ENCODE measurements at regions not wholly inside any gene's neighbourhood (a gene's known extent, or its start where the extent isn't known, plus 50 kb on each side); places are given as distances from the start of the nearest gene placed in this dataset.

DNA sequence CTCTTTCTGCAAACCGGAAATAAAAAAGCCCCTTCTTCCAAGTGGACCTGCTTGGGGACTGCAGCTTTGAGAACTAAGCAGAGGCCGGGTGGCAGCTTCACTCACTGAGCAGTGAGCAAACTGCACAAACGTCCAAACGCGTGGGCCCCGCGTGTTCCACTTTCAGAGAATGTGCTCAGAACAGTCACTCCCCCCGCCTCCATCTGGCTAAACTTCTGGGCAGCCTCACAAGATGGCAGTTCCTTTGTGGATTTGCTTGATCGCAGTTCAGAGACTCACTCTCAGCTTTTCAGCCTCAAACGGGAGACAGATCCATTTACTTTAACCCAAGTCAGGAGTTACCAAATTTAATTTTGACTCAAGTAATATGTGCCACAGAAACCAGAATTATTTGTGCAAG lies 216.6 kb downstream of the TLE1 start:
- TF ChIP-seq SIN3A (IDR thresholded peaks at IDR 0.05; ENCODE audit: borderline replicate concordance, insufficient read depth, low read length) (no peak), POLR2AphosphoS5 (IDR thresholded peaks at IDR 0.05; ENCODE audit: low read depth, low read length) (no peak), FOXP2 (optimal IDR thresholded peaks at IDR 0.05; ENCODE audit: borderline replicate concordance, extremely low read depth, extremely low read length, insufficient read depth) (no peak), TAF1 (IDR thresholded peaks at IDR 0.05; ENCODE audit: borderline replicate concordance, insufficient read depth, low read length) (no peak), REST (IDR thresholded peaks at IDR 0.05; ENCODE audit: insufficient read depth in 1 of 2, low read depth in 2 of 2, low read length in 2 of 2) (no peak)
